ENCODE measurements at regions not wholly inside any gene's neighbourhood (a gene's known extent, or its start where the extent isn't known, plus 50 kb on each side); places are given as distances from the start of the nearest gene placed in this dataset.
"Not testable (repeated sequence)": the region's sequence is repeated elsewhere in the genome, so short reads cannot be mapped to it uniquely, and the experiment has no call there.

- no peak for DNase-seq (ENCODE audit: low read depth)
Measured at GRCh38 chr1:117754061-117754969, 148.5 kb downstream of the TENT5C start.

- no peak for DNase-seq (ENCODE audit: low read depth)
Measured at GRCh38 chr1:117757668-117758067, 151.8 kb downstream of the TENT5C start.

- peak; percentile 24 for DNase-seq (ENCODE audit: low read depth)
Measured at GRCh38 chr1:117758444-117759316, 152.8 kb downstream of the TENT5C start.

GRCh38 chr1:117759535-117759934 lies 153.7 kb downstream of the TENT5C start:
- DNase-seq (ENCODE audit: low read depth): no peak

GRCh38 chr1:117760069-117760468 lies 154.2 kb downstream of the TENT5C start:
- no peak for DNase-seq (ENCODE audit: low read depth)

GRCh38 chr1:117760485-117760884 lies 154.6 kb downstream of the TENT5C start:
- DNase-seq (ENCODE audit: low read depth): no peak

GRCh38 chr1:117767756-117768155 lies 161.7 kb downstream of the GDAP2 start:
- not testable (repeated sequence) for DNase-seq (ENCODE audit: low read depth)

- DNase-seq (ENCODE audit: low read depth): no peak
Measured at GRCh38 chr1:117770981-117771531, 158.4 kb downstream of the GDAP2 start.

GRCh38 chr1:117779364-117779763 lies 150.1 kb downstream of the GDAP2 start:
- no peak for DNase-seq (ENCODE audit: low read depth)

GRCh38 chr1:117780687-117781475 lies 148.5 kb downstream of the GDAP2 start:
- no peak for DNase-seq (ENCODE audit: low read depth)

GRCh38 chr1:117782056-117782455 lies 147.4 kb downstream of the GDAP2 start:
- no peak for DNase-seq (ENCODE audit: low read depth)

- DNase-seq (ENCODE audit: low read depth): no peak
Measured at GRCh38 chr1:117783606-117784396, 145.6 kb downstream of the GDAP2 start.

GRCh38 chr1:117788014-117788413 lies 141.4 kb downstream of the GDAP2 start:
- DNase-seq (ENCODE audit: low read depth): no peak

- DNase-seq (ENCODE audit: low read depth): no peak
Measured at GRCh38 chr1:117793413-117793812, 136.0 kb downstream of the GDAP2 start.

- DNase-seq (ENCODE audit: low read depth): no peak
Measured at GRCh38 chr1:117794073-117794472, 135.3 kb downstream of the GDAP2 start.

GRCh38 chr1:117795190-117795589 lies 134.2 kb downstream of the GDAP2 start:
- DNase-seq (ENCODE audit: low read depth): no peak

- DNase-seq (ENCODE audit: low read depth): no peak
Measured at GRCh38 chr1:117795792-117796191, 133.6 kb downstream of the GDAP2 start.

GRCh38 chr1:117796226-117796625 lies 133.2 kb downstream of the GDAP2 start:
- DNase-seq (ENCODE audit: low read depth): no peak

- no peak for DNase-seq (ENCODE audit: low read depth)
Measured at GRCh38 chr1:117798550-117798949, 130.9 kb downstream of the GDAP2 start.

- no peak for DNase-seq (ENCODE audit: low read depth)
Measured at GRCh38 chr1:117802531-117803257, 126.7 kb downstream of the GDAP2 start.

All from stimulated activated CD8-positive, alpha-beta memory T cell treated with anti-CD3 and anti-CD28 coated beads, Interleukin-15, amount 100 ng/mL, for 24 hours (primary cell).